ENCODE measurements at regions not wholly inside any gene's neighbourhood (a gene's known extent, or its start where the extent isn't known, plus 50 kb on each side); places are given as distances from the start of the nearest gene placed in this dataset.

GRCh38 chr2:145918951-145919350 lies 1399.0 kb upstream of the ZEB2 start:
- H3K27ac ChIP-seq: no peak overlapping the region
- peaks cover 5% of the 10 kb centered on the region for H3K4me1 ChIP-seq (ENCODE audit: low read depth)
- H3K9me3 ChIP-seq (ENCODE audit: low read depth): no peaks in the 10 kb centered on the region
- H3K27me3 ChIP-seq: no peaks in the 10 kb centered on the region
- TF ChIP-seq, protein P1, sequence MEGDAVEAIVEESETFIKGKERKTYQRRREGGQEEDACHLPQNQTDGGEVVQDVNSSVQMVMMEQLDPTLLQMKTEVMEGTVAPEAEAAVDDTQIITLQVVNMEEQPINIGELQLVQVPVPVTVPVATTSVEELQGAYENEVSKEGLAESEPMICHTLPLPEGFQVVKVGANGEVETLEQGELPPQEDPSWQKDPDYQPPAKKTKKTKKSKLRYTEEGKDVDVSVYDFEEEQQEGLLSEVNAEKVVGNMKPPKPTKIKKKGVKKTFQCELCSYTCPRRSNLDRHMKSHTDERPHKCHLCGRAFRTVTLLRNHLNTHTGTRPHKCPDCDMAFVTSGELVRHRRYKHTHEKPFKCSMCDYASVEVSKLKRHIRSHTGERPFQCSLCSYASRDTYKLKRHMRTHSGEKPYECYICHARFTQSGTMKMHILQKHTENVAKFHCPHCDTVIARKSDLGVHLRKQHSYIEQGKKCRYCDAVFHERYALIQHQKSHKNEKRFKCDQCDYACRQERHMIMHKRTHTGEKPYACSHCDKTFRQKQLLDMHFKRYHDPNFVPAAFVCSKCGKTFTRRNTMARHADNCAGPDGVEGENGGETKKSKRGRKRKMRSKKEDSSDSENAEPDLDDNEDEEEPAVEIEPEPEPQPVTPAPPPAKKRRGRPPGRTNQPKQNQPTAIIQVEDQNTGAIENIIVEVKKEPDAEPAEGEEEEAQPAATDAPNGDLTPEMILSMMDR (IDR thresholded peaks at IDR 0.05; ENCODE audit: low read depth, low read length): no peak
- no peak for DNase-seq (ENCODE audit: low read depth in 1 of 2, low spot score in 1 of 2)
- no peak overlapping the region for H3K4me3 ChIP-seq
- no peaks in the 10 kb centered on the region for H3K36me3 ChIP-seq

DNA sequence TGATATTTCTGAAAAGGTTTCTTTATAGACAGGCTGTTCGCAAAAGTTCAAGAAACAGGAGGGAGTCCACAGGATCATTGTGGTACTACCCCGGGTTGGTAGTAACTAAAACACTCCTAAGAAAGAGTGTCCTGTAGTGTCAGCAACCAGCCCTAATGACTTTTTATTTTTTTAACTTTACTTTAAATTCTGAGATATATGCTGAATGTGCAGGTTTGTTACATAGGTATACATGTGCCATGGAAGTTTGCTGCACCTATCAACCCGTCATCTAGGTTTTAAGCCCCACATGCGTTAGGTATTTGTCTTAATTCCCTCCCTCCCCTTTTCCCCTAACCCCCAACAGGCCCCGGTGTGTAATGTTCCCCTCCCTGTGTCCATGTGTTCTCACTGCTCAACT lies 1396.9 kb upstream of the ZEB2 start:
- DNase-seq (ENCODE audit: low read depth in 1 of 2, low spot score in 1 of 2): no peak
- H3K27ac ChIP-seq: no peak overlapping the region
- TF ChIP-seq, protein P1 (IDR thresholded peaks at IDR 0.05; ENCODE audit: low read depth, low read length): no peak
- no peaks in the 10 kb centered on the region for H3K27me3 ChIP-seq
- no peak overlapping the region for H3K4me3 ChIP-seq
- no peaks in the 10 kb centered on the region for H3K36me3 ChIP-seq
- H3K4me1 ChIP-seq (ENCODE audit: low read depth): peaks cover 5% of the 10 kb centered on the region
- H3K9me3 ChIP-seq (ENCODE audit: low read depth): no peaks in the 10 kb centered on the region

DNA sequence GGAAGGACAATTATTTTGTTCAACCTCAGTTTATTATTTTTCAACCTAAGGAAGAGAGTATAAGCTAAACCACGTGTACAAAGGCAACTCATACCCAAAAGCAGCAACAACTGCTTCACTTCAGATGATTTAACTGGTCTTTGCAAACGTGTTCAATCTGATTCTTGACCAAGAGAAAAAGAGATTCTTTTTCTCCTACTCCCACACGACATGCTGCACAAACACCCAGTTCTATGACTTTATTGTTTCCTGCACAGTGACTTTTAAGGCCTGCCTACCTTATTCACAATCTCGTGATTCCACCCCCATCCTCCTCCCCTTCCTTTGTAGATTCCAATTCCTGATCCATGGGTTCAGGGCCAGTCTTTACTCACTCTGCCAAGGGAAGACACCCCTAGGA lies 1394.8 kb upstream of the ZEB2 start:
- H3K9me3 ChIP-seq (ENCODE audit: low read depth): no peaks in the 10 kb centered on the region
- H3K4me1 ChIP-seq (ENCODE audit: low read depth): peaks cover 5% of the 10 kb centered on the region
- DNase-seq (ENCODE audit: low read depth in 1 of 2, low spot score in 1 of 2): no peak
- H3K27ac ChIP-seq: no peak overlapping the region
- no peaks in the 10 kb centered on the region for H3K36me3 ChIP-seq
- no peaks in the 10 kb centered on the region for H3K27me3 ChIP-seq
- H3K4me3 ChIP-seq: no peak overlapping the region
- TF ChIP-seq, protein P1 (IDR thresholded peaks at IDR 0.05; ENCODE audit: low read depth, low read length): no peak

DNA sequence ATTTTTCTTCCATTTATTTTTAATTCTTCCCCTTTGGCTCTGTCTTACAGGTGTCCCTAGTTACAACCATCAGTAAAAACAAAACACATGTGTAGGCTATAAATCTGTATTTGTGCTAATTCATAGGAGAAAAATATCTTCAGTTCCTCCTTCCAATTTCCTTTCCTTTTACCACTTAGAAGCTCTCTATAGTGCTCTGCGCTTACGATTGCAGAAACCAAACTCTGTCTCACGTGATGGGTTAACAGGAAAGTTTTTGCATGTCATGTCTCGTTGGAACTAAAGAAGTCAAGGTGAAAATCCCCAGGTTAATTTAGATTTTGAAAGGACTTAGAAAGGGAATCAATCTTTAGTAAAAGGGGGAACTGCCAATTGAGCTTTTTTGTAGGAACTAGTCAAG lies 1390.5 kb upstream of the ZEB2 start:
- H3K4me3 ChIP-seq: no peak overlapping the region
- DNase-seq (ENCODE audit: low read depth in 1 of 2, low spot score in 1 of 2): no peak
- H3K27me3 ChIP-seq: no peaks in the 10 kb centered on the region
- no peaks in the 10 kb centered on the region for H3K4me1 ChIP-seq (ENCODE audit: low read depth)
- TF ChIP-seq, protein P1 (IDR thresholded peaks at IDR 0.05; ENCODE audit: low read depth, low read length): no peak
- no peaks in the 10 kb centered on the region for H3K36me3 ChIP-seq
- H3K27ac ChIP-seq: no peak overlapping the region
- no peaks in the 10 kb centered on the region for H3K9me3 ChIP-seq (ENCODE audit: low read depth)

- no peak for DNase-seq (ENCODE audit: low read depth in 1 of 2, low spot score in 1 of 2)
- H3K9me3 ChIP-seq (ENCODE audit: low read depth): no peaks in the 10 kb centered on the region
- TF ChIP-seq, protein P1 (IDR thresholded peaks at IDR 0.05; ENCODE audit: low read depth, low read length): no peak
Observed at GRCh38 chr2:145909766-145910165, 1389.8 kb upstream of the ZEB2 start.

More at GRCh38 chr2:145909766-145910165, 1389.8 kb upstream of the ZEB2 start:
- no peaks in the 10 kb centered on the region for H3K27me3 ChIP-seq
- H3K36me3 ChIP-seq: no peaks in the 10 kb centered on the region
- H3K27ac ChIP-seq: no peak overlapping the region
- H3K4me1 ChIP-seq (ENCODE audit: low read depth): no peaks in the 10 kb centered on the region
- no peak overlapping the region for H3K4me3 ChIP-seq
